ENCODE measurements at regions not wholly inside any gene's neighbourhood (a gene's known extent, or its start where the extent isn't known, plus 50 kb on each side); places are given as distances from the start of the nearest gene placed in this dataset.
A peak's percentile ranks its signal among the peaks of the same experiment; 100 is the strongest.
"Not testable (repeated sequence)": the region's sequence is repeated elsewhere in the genome, so short reads cannot be mapped to it uniquely, and the experiment has no call there.

DNA sequence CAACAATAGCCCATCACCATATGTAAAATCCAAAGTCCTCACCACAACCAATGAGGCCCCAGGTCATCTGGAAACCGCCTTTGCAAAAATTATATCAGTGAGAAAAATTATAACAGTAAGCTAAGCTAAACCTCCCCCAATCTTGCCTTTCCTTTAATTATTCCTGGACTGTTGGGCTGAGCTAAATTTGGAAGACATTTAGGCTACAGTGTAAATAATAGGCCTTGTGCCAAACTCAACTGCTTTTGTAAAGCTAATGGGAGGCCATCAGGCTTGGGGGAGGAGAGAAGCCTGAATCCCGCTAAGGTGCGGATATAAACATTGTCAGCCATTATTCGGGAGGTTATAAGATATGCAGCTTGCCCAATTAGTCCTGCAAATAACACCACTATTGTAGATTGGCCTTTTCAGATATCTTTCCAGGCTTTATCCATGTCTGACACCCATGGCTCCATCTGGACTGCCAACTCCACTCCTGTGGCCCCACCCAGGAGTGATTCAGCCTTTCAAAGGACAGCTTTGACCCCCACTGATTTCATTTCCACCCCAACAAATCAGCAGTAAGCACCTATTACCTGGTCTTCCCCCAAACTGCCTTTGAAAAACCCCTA is 53.0 kb upstream of the CA12 start:
- DNase-seq = no peak

DNA sequence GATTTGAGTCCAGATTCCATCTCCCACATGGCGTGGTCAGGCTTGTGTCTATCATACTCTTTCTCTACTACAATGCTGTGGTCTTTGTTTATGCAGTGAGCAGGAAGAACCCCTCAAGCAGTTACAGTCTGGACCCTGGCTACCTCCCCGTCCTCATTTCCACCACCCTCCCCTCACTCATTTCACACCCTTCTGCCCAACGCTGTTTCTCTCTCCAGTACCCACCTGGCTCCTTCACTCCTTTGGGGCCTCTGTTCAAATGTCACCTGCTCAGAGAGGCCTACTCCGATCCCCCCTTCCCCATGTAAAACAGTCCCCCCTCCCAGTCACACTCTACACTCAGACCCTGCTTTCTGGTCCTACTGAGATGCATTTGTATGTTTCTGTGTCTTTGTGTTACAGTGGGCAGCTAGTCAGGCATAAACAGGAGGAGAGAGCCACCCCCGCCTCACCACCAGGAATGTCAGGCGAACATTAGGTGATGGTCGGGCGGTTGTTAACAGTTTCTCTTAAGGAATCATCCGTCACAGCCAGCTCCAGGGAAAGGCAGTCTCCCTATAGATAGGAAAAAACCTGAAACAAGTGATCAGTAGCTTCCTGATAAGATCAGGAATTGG is 53.7 kb upstream of the CA12 start:
- DNase-seq = no peak

DNA sequence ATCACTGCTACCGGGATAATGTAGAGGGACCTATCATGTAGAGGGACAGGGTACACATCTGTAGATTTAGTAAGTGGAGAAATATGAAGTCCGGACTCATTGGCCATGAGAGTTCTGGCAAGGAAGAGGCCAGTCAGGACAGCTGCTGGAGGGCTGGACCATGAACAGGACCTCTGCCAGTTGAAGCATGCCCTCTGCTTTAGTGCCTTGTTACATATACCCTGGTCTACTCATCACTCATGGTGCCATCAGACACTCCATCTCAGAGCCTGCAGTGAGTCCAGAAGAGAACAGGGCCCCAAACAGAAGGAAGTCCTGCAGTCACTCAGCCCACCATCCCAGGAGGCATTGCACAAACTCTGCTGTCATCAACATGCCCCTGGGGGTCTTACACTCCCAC is 54.7 kb upstream of the CA12 start:
- no peak for DNase-seq

DNA sequence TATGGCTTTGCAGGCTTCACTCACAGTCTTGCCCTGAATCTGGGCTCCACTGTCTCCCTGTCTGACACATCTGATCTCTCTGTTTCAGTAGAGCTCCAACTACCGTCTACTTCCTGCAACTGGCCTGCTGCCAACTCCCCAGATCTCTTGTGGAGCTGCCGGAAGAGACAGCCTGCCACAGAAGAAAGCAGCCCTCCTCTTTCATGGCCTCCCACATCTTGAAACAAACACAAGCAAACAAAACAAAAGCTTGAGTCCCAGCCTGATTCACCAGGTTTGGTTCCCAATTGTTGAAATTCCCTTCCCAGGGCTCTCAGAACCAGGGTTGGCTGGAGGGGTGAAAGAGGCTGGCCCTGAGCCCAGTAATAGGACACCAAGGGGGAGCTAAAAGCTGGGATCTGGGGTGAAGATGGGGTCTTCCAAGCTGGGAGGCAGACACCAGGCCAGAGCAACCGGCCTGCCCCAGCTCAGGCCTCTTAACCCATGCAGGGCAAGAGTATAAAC is 55.3 kb upstream of the CA12 start:
- peak; percentile 77 for DNase-seq

DNA sequence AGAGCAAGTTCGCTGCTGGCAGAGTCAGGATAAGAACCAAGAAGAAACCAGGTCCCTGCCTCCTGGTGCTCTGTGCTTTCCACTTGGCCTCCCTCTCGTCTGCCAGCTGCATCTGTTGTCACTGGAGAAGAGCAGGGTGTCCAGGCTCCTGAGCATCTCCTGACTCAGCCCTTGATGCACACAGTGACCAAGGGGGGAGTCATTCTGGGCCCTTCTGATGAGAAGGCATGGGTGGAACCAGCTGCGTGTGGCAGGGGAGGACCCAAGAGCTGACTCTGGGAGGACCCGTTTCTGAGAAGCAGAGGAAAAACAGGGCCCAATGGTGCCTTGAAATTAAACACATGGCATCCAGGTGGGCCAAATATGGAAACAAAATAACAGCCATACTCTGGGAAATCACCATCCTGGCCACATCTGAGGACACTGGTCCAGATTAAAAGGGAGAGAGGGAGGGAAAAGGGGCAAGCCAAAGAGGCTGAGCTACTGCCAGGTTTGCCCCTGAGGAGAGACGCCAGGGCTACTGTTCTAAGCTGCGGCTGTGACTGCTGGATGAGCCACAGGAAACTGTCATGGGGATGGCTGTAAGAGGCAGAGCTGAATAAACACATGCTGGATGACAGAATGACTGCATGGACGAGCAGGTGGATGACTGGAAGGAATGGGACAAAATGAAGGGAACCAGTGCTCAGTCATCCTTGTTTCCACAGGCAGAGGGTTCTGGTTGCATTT is 58.1 kb upstream of the CA12 start:
- DNase-seq = no peak

DNA sequence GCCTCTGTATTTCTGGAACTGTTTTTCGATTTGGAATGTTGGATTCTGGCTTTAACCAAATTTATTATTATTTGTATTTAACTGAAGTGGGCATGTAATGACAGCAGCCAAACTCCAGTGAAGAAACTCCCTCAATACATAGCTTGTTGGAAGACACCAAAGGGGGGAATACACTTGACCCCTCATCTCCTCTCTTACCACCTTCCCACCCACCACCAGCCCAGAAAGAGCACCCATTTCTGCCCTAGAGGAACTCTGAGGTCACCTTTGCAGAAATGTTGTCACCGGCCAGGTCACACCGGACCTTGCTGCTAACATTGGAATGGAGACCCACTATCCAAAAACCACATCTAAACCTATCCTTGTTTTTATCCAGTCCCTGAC is 58.6 kb upstream of the CA12 start:
- DNase-seq = no peak

DNA sequence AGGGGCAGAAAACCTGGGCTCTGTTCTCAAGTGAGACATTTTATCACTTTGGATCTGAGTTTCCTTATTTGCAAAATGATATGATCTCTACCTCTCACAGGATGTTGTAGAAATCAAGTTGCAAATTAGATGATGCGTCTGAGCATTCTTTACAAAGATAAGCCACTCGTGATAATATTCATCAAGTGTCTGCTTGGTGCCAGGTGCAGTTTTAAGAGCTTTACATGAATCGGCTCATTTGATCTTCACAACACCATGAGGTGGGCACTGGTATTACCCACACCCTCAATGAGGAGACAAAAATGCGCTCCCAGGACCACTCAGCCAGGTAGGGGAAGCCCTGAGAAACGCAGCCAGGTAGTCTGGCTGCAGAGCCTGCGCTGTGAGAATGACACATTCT is 59.1 kb upstream of the CA12 start:
- no peak for DNase-seq

DNA sequence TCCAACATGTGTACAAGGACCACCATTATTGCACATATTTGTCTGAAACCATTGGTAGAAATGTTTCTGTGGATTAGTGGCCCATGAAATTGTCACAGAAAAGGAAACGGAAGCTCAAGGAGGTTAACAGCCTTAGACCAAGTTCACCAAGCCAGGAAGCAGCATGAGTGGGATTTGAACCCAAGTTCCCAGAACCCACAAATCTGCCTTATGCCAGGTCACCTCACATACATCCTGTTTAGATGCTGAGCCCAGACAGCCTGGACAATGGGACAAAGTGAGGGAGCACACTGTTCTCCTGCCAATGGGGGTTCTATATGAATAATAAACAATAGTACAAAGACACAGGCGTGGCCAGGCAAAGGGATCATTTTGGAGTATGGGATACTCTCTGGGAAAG is 59.6 kb upstream of the CA12 start:
- no peak for DNase-seq

DNA sequence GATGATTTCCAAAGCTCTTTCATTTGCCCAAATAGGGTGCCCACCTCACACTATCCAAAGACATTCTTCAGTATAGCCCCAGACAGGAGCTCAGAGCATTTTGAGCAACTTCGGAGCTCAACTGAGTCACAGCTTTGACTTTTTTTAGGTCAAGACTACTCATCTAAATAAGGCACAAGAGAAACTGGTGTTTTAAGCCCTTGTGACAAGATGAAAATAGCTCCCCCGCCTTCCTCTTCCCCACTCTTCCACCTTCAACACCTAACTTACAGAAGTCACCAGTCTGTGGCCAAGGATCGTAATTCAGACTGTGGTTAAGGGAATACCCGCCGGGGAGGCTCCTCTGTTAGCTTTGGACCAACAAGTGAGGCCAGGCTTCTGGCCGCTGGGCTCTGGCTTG is 60.4 kb upstream of the CA12 start:
- DNase-seq = no peak

DNA sequence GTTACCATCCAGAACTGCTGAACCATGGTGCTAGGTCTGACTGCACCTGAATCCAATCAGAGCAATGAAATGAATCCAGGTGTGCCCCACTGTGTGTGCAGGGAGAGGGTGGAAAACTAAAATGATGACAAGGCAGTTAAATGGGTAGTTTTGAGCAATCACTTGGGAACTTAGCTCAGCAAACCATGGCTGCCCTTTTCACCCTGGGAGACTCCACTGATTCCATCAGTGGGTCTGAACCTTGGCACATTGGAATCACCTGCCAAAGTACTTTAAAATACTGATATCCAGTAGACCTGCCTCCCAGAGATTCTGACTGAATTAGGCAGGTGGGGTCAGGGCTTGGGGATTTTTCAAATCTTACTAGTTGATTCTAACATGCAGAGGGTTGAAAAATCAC is 59.8 kb upstream of the USP3 start:
- no peak for DNase-seq

DNA sequence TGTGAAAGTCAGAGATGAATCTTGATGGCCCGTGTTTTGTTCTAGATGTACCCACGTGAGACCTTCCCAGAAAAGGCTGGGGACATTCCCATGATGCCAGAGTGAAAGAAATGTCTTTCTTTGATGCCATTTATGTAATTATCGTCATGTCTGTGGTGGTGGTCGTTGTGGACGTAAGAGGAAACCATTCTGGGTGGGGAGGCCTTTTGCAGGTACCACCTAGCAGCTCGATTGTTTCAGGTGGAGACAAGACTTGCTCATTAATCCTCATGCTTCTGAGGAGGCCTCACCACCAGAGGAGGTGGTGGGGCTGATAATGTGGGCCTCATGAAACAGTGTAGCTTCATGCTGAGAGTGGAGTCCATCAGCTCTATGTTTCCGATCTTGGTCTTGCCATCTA is 58.1 kb upstream of the USP3 start:
- no peak for DNase-seq

DNA sequence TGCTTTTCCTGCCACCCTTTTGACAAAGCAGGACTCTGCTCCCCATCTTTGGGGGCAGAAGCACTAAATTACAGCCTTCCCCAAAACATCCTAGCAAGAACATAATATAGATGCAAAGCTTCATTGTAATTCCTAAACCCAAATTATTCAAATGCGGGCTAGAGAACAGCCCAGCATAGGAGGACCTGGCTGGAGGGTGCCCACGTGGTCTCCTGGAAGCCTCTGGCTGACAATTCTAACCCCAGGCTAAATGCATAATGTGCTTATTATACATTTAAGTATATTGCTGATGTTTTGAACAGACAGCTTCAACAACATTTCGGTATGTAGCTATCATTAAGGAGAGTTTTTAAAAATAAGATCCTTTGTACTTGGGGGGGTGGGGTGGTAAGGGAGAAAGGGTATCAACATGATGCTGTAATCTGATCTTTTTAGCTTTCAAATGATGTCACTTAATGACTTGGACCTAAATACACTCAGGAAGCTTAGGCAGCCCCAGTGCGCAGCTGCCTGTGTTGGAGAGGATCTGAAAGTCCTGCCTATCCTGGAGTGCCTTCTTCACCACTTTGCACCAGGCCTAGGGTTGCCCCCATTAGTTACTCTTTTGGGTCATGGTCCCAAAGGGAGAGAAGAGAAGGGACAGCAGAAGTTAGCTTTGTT is 57.2 kb upstream of the USP3 start:
- DNase-seq = no peak

DNA sequence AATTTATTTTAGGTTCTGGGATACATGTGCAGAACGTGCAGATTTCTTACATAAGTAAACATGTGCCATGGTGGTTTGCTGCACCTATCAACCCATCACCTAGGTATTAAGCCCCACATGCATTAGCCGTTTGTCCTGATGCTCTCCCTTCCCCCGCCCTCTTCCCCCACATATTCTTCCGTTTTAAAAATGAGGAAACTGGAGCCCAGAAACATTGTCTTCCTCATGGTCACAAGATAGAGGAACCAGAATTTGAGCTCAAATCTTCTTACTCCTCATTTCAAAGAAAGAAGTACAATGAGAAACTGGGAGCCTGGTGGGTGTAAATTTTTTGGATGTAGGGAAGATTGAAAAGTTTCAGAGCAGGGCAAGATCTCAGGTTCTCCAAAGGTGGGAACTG is 56.1 kb upstream of the USP3 start:
- DNase-seq = no peak

DNA sequence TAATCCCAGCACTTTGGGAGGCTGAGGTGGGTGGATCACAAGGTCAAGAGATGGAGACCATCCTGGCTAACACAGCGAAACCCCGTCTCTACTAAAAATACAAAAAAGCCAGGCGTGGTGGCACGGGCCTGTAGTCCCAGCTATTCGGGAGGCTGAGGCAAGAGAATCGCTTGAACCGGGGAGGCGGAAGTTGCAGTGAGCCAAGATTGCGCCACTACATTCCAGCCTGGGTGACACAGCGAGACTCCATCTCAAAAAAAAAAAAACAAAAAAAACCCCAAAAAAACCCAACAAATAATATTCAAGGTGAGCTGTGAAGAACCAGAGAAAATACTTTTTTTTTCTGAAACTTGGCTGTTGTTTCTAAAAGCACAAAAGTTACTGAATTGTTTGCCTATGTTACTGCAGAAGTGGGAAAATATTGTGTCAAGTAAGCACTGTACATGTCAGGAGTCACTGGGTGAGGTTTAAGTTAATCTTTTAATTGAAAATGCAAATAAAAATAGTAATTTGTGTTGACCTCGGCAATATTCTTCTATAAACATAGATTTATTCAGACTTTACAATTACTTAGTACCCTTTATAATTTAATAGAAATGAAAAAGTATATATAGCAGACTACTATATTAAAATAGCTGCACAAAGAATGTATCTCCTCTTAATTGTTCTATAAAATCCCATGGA is 55.4 kb upstream of the USP3 start:
- not testable (repeated sequence) for DNase-seq

DNA sequence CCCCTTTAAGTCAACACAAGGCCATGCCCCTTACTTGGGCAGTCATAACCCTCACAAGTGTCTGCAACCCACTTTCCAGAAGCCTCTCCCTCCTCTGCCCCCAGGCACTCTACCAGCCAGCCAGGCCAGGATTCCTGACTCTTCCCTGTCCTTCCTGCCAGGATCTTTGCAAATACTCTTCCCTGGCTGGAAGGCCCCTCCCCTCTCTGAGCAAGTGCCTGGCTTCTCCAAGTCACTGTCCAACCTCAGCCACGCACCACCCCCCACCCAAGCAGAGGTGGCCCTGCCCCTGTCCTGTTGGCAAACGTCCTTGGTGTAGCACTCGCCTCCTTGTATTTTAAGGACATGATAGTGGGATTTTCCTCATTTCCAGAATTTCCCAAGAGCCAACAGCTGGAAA is 54.7 kb upstream of the USP3 start:
- DNase-seq = no peak

DNA sequence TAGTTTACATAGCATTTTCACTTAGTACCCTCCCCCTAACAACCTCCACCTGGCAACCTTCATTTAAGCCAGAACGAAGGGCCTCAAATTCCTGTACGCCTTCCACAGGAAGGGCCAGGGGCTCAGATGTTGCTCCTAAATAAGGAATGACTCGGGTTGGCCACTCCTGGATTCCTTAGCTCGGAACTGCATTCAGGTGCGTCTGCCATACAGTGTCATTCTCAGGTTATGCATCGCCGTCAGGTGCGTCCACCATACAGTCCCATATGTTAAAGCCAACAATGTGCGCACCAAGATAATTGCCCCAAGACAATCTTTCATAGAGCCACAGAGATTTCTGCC is 53.5 kb upstream of the USP3 start:
- DNase-seq = no peak

DNA sequence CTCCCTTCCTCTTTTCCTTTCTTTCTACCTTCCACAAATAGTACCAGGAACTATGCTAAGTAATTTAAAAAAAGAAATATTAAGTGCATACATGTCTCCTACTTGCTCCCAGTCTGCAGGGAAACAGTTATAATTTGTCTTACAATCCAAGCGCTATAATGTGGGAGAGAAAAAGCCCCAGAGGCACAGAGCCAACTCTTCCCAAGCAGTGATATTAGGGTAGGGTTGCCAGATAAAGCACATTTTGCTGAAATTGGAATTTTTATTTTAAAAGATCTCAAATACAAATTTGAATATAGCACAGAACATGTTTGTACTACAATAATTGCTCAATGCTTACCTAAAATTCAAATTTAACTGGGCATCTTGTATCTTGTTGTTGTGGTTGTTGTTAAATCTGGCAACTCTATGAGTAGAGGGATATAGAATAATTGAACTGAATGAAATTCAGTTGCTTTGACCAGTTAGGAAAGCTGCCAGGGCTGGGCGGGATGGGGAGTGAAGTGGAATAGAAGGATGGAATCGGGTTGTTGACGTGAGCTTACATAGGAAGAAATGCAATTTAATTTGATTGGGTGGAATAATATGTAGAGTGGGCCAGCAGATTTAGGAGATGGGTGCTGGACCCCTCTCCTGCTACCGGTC is 52.6 kb upstream of the USP3 start:
- DNase-seq = no peak

DNA sequence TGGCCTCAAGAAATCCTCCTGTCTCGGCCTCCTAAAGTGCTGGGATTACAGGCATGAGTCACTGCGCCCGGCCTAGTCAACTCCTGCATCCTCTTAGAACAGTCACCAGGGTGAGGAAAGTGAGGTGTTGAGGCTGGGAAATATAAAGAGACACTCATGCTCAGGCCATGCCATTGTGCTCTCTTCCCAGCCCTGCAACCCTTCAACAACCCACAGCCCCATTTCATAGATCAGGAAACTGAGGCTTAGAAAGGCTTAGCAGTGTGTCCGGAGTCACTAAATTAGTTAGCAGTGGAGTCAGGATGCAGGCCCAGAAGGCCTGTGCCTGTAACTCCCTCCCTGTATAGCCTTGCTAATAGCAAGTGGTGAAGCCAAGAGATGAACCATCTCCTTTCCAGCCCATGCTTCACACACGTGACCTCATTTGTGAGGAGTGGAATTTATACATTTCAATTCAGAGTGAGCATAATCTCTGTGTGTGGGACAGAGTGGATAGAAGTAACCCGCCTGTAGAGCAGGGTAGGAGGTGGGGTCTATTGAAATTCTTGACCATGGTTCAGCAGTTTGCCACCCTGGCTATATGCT is 51.7 kb upstream of the USP3 start:
- no peak for DNase-seq

DNA sequence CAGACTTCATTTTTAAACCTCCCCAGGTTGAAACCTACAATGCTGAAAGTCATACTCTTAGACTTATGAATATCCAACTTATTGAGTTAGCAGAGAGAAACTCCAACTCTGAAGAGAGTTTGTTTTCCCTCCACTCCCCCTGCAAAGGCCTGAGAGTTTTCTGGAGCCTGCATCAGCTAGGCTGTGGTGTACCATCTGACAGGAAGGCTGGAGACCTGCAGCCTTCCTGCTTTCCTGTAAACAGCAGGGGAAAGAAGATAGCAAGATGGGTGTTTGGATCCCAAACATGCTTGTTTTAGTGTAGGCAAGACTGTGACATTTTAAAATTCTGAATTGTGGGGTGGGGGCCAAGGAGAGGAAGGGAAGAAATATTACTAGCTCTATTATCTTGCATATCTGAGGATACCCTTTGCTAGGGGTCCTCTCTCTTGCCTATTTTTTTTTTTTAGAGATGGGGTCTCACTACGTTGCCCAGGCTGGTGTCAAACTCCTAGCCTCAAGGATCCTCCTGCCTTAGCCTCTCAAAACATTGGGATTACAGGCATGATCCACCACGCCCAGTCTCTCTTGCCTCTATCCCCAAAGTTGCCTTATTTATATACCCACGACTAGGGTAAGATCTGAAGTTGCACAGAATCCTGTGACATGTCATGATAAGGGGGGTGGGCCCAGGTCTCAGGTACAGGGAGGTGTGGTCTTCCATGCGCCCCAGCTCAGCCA is 51.0 kb upstream of the USP3 start:
- DNase-seq = no peak

DNA sequence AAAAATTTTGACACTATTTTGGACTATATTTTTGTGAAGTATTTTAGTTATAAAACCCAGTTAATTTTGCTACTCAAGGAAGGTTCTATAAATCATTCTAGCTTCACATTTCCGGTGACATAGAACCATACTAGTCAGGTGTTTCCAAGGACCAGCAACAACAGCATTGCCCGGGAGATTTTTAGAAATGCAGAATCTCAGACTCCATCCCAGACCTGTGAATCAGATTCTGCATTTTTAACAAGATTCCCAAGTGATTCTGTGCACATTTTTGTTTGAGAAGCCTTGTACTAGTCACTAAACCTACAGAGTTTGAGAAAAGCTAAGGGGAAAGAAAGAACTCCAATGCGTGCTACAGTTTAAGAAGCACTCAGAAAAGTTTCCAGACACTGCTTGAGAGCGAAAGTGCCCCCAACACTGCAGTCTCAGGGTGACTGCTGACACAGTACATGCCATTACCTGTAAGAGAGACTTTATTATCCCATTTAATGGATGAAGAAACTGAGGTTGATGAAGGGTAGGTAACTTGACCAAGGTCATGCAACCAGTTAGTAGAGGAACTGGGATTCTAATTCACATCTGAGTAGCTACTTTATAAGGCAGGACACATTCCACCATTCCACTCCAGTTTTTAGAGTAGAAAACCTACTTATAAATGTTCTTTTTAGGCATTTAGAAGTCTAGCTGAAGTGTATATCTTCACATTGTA is 49.7 kb upstream of the USP3 start:
- DNase-seq = no peak
